ENCODE measurements at regions not wholly inside any gene's neighbourhood (a gene's known extent, or its start where the extent isn't known, plus 50 kb on each side); places are given as distances from the start of the nearest gene placed in this dataset.

DNA sequence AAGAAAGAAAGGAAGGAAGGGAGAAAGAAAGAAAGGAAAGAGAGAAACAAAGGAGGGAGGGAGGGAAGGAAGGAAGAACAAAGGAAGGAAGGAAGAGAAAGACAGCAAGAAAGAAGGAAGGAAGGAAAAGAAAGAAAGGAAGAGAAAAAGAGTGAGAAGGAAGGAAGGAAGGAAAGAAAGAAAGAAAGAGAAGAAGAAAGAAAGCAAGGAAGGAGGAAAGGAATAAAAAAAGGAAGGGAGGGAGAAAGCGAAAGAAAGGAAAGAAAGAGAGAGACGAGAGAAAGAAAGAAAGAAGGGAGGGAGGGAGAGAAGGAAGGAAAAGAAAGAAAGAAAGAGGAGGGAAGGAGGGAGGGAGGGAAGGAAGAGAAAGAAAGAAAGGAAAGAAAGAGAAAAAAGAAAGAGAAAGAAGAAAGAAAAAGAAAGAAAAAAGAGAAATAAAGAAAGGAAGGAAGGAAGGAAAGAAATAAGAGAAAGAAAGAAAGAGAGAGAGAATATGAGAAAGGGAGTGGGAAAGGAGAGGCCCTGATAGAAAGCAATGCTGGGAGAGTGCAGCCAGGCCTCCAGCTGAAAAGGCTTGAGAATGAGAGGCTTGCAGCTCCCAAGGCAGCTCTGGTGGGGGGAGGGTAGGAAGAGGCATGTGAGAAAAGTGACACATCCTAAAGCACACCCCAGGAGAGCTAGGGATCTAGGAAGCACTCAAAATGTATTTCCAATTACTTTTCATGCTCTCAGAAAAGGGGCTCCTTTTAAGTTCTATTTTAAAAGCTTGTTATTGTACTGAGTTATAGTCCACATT lies 134.0 kb upstream of the ZIC3 start:
- Histone ChIP-seq H3K4me3 (no peak overlapping the region), H3K36me3 (no peaks in the 10 kb centered on the region), H3K4me1 (peaks cover 7 to 26% (median 25%) of the 10 kb centered on the region in 4 donors), H3K27me3 (peaks cover 3 to 38% (median 24%) of the 10 kb centered on the region in 4 donors), H3K27ac (replicated peaks in 1 of 4) (no peak overlapping the region), H3K9me3 (peaks cover 0 to 11% (median 0%) of the 10 kb centered on the region in 4 donors)
- no peak for DNase-seq (ENCODE audit: extremely low spot score)
- WGBS = 56% methylated on average over 2 of the region's 2 CpGs
- no peak for TF ChIP-seq POLR2AphosphoS5 (IDR thresholded peaks at IDR 0.05)
- TF ChIP-seq EP300 (IDR thresholded peaks at IDR 0.05) = no peak
- TF ChIP-seq, protein P1, sequence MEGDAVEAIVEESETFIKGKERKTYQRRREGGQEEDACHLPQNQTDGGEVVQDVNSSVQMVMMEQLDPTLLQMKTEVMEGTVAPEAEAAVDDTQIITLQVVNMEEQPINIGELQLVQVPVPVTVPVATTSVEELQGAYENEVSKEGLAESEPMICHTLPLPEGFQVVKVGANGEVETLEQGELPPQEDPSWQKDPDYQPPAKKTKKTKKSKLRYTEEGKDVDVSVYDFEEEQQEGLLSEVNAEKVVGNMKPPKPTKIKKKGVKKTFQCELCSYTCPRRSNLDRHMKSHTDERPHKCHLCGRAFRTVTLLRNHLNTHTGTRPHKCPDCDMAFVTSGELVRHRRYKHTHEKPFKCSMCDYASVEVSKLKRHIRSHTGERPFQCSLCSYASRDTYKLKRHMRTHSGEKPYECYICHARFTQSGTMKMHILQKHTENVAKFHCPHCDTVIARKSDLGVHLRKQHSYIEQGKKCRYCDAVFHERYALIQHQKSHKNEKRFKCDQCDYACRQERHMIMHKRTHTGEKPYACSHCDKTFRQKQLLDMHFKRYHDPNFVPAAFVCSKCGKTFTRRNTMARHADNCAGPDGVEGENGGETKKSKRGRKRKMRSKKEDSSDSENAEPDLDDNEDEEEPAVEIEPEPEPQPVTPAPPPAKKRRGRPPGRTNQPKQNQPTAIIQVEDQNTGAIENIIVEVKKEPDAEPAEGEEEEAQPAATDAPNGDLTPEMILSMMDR (IDR thresholded peaks at IDR 0.05) = no peak
- TF ChIP-seq POLR2A (IDR thresholded peaks at IDR 0.05; ENCODE audit: low read depth) = no peak
- intact Hi-C loops (cut with DNase I) = no loop called here

DNA sequence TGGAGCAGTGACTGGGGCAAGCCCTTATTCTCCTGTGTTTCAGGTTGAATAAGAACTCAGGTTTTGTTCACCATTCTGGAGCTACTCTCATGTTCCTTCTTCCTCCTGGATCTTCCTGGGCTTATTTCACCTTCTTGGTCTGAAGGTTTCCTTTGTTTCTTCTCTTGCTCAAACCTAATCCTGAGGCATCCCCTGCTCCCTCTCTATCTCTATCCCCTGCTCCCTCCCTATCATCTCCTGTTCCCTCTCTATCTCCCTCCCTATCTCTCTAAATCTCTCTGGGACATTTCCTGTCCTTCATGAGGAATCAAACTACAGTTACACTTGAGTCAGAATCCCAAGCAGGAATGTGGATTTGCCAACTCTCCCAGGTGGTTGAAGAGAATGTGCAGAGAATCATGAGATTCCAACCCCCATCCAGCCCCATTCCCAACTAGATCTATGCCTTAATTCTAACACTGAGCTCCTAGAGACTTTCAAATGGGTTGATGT lies 134.9 kb upstream of the ZIC3 start:
- no peaks in the 10 kb centered on the region for H3K36me3 ChIP-seq
- TF ChIP-seq POLR2A (IDR thresholded peaks at IDR 0.05; ENCODE audit: low read depth) (no peak), POLR2AphosphoS5 (IDR thresholded peaks at IDR 0.05) (no peak), EP300 (IDR thresholded peaks at IDR 0.05) (no peak)
- TF ChIP-seq, protein P1 (IDR thresholded peaks at IDR 0.05) = no peak
- no peak overlapping the region for H3K4me3 ChIP-seq
- no peak overlapping the region for H3K27ac ChIP-seq (replicated peaks in 1 of 4)
- H3K4me1 ChIP-seq = peaks cover 8 to 29% (median 28%) of the 10 kb centered on the region in 4 donors
- no peak for DNase-seq (ENCODE audit: extremely low spot score)
- intact Hi-C loops (cut with DNase I) = no loop called here
- H3K9me3 ChIP-seq = peaks cover 0 to 10% (median 0%) of the 10 kb centered on the region in 4 donors
- H3K27me3 ChIP-seq = peaks cover 7 to 47% (median 29%) of the 10 kb centered on the region in 4 donors

DNA sequence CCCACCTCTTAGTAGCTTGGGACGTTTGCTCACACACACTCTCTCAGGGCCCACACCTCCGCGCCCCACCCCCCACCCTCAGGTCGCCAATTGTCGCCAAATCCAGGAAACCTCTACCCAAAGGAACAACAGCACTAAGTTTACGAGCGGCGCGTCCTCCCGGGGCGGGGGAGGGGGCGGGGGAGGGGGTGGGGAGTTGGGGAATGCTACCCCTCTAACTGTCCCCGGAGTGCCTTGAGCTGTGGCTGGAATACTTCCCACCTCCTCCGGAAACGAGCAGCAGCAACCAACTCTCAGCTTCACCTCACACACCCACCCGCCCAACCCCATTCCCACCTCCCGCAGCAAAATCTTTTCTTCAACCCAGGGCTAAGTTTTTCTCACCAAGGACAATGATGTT lies 135.6 kb upstream of the ZIC3 start:
- Histone ChIP-seq H3K4me3 (no peak overlapping the region), H3K27me3 (peaks cover 7 to 54% (median 36%) of the 10 kb centered on the region in 4 donors), H3K36me3 (no peaks in the 10 kb centered on the region), H3K27ac (replicated peaks in 1 of 4) (no peak overlapping the region), H3K9me3 (peaks cover 0 to 2% (median 0%) of the 10 kb centered on the region in 4 donors), H3K4me1 (peaks cover 8 to 29% (median 28%) of the 10 kb centered on the region in 4 donors)
- 22% methylated on average over 6 of the region's 17 CpGs for WGBS
- intact Hi-C loops (cut with DNase I) = no loop called here
- TF ChIP-seq EP300 (IDR thresholded peaks at IDR 0.05) (no peak), POLR2AphosphoS5 (IDR thresholded peaks at IDR 0.05) (no peak), POLR2A (IDR thresholded peaks at IDR 0.05; ENCODE audit: low read depth) (no peak)
- TF ChIP-seq, protein P1 (IDR thresholded peaks at IDR 0.05) = no peak
- DNase-seq (ENCODE audit: extremely low spot score) = no peak

DNA sequence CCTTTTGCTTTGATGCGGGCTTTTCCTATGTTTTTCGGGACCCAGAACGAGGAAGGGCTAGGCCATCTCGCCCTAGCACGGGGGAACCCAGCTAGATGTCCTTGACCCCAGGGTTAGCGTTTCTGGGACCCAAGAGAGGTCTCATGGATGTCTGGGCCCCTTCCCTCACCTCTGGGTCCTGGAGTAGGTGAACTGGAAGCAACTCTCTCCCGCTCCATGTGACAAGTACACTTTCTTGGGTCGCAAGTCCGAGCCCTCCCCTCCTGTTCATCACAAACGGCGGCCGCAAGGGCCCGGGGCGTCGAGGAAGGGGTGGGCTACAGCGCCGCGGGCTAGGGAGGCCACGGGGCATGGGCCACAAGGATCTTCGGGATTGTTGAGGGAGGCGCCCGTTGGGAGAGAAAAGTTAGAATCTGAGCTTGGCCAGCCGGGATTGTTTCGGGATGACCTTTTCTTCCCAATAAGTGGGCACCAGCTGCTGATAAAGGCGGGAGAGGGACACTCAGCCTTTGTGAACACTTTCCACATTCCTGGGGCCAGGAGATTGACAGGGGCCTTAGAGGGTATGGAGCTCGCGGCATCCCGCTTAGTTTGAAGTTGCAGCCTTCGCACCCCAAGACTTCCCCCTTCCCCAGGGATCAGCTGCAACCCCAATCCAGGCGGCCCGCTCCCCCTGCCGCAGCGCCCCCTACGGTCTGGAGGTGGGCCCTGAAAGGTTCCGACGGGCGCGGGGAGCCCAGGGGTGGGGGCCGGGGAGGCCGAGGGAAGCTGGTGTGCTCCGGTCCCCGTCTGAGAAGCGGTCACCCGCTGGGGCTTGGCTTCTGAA lies 136.9 kb upstream of the ZIC3 start:
- peaks cover 7 to 66% (median 45%) of the 10 kb centered on the region in 4 donors for H3K27me3 ChIP-seq
- DNase-seq (ENCODE audit: extremely low spot score) = no peak
- H3K4me3 ChIP-seq = peak overlapping the region; percentile 50 to 62 (median 56)
- no peaks in the 10 kb centered on the region for H3K36me3 ChIP-seq
- intact Hi-C loops (cut with DNase I) = no loop called here
- WGBS = 33% methylated on average over 15 of the region's 44 CpGs
- H3K9me3 ChIP-seq = no peaks in the 10 kb centered on the region
- H3K4me1 ChIP-seq = peaks cover 8 to 29% (median 28%) of the 10 kb centered on the region in 4 donors
- no peak overlapping the region for H3K27ac ChIP-seq (replicated peaks in 1 of 4)
- TF ChIP-seq, protein P1 (IDR thresholded peaks at IDR 0.05) = no peak
- TF ChIP-seq POLR2A (IDR thresholded peaks at IDR 0.05; ENCODE audit: low read depth) (no peak), EP300 (IDR thresholded peaks at IDR 0.05) (no peak), POLR2AphosphoS5 (IDR thresholded peaks at IDR 0.05) (no peak)
